Colonic mucosa (tissue), 4 donors: ENCODE measurements at regions not wholly inside any gene's neighbourhood (a gene's known extent, or its start where the extent isn't known, plus 50 kb on each side); places are given as distances from the start of the nearest gene placed in this dataset.

Experiments used
- DNase-seq: peaks from one replicate; pipeline ENCODE4 v3.0.0-alpha.2; 2020
- H3K27ac ChIP-seq: fragments of 200-600 bp; one replicate; pipeline ENCODE4 v1.8.0; 2021
- H3K27me3 ChIP-seq: fragments of 200-600 bp; one replicate; pipeline ENCODE4 v1.8.0; 2021
- H3K36me3 ChIP-seq: fragments of 200-600 bp; one replicate; pipeline ENCODE4 v1.8.0; 2021
- H3K4me1 ChIP-seq: fragments of 200-600 bp; one replicate; pipeline ENCODE4 v1.8.0; 2021; ENCODE audit warnings: mild to moderate bottlenecking
- H3K4me3 ChIP-seq: fragments of 200-600 bp; one replicate; pipeline ENCODE4 v1.8.0; 2021
- H3K9ac ChIP-seq, 2 donors: one replicate each; pipeline ENCODE4 v1.7.0; 2013; ENCODE audit warnings: control low read depth in 2 of 2, low read depth in 2 of 2, low read length in 2 of 2
- H3K9me3 ChIP-seq: fragments of 200-600 bp; one replicate; pipeline ENCODE4 v1.8.0; 2021
- intact Hi-C: fragments of 100-400 bp; cut with DNase I; formaldehyde crosslinking; loops from one replicate; pipeline ENCODE4 v1.14.1; 2022
- TF ChIP-seq, protein P1 (sequence below): fragments of 200-600 bp; IDR thresholded peaks from one replicate; pipeline ENCODE4 v1.8.0; 2022; ENCODE audit warnings: antibody characterized with exemption, mild to moderate bottlenecking
- donor health status: healthy.
- donor health status: DM: no; HTN: no; CAD: no.
- donor health status: DM: no; HTN: no; CAD: no.

DNA sequence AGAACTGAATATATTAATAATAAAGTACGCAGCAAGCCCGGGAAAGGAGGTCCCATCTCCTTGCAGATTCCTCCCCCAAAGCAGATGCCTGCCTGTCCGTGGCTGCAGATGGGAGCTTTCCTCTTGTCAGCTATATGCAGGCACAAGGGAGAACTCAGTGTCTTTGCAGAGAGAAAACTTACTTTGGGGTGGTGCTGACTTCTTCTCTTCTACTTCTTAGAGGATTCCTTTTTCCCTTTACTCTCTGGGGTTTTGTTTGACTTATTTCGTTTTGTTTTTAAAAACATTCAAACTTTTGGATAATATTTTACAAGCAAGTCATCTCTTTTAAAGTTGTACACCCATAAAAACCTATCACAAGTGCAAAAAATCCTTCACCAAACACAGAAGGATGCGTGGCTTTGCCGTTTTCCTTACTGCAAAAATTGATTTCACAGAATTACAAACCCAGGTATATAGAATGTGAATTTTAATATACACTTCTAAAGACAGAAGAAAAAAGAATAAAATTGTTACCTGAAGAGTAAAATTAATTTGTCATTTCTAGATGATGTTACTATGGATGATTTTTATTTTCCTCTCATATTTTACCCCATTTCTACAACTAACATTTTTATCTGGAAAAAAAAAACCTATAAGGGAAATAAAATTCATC lies 65.3 kb upstream of the IGF1R start:
- Histone ChIP-seq H3K27me3 (peaks cover 5% of the 10 kb centered on the region), H3K27ac (no peak overlapping the region), H3K36me3 (no peaks in the 10 kb centered on the region), H3K9ac (no peak overlapping the region), H3K4me3 (no peak overlapping the region), H3K4me1 (no peaks in the 10 kb centered on the region), H3K9me3 (no peaks in the 10 kb centered on the region)
- TF ChIP-seq, protein P1, sequence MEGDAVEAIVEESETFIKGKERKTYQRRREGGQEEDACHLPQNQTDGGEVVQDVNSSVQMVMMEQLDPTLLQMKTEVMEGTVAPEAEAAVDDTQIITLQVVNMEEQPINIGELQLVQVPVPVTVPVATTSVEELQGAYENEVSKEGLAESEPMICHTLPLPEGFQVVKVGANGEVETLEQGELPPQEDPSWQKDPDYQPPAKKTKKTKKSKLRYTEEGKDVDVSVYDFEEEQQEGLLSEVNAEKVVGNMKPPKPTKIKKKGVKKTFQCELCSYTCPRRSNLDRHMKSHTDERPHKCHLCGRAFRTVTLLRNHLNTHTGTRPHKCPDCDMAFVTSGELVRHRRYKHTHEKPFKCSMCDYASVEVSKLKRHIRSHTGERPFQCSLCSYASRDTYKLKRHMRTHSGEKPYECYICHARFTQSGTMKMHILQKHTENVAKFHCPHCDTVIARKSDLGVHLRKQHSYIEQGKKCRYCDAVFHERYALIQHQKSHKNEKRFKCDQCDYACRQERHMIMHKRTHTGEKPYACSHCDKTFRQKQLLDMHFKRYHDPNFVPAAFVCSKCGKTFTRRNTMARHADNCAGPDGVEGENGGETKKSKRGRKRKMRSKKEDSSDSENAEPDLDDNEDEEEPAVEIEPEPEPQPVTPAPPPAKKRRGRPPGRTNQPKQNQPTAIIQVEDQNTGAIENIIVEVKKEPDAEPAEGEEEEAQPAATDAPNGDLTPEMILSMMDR = no peak
- DNase-seq = no peak
- intact Hi-C loops = no loop called here

DNA sequence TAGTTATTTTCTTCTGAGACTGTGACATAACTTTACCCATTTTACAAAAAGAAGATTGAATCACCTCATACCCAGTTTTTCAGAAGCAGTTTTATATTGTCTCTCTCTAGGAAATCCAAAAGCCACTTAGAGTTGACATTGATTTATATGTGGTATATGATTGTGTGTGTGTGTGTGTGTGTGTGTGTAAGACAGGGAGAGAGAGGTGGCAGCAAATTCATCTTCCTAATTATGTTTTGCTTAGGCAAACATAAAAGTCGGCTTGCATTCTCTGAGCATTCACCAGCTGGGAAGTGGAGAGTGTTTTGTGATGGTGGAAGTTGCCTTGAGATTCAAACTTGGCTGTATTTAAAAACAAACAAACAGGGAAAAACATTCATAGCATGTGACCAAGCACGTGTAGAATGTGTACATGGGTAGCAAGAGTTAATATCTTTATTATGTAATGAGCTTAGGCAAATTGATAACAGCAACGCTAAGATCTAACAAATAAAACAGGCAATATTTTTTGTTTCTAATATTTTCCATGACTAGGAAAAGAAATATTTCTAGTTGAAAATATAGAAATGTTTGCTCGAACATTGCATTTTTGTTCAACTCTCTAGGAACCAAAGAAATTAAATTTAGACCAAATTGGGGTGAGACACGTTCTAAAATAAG lies 64.4 kb upstream of the IGF1R start:
- TF ChIP-seq, protein P1 = no peak
- DNase-seq = no peak
- Histone ChIP-seq H3K4me3 (no peak overlapping the region), H3K36me3 (no peaks in the 10 kb centered on the region), H3K9me3 (no peaks in the 10 kb centered on the region), H3K9ac (no peak overlapping the region), H3K4me1 (no peaks in the 10 kb centered on the region), H3K27me3 (peaks cover 5% of the 10 kb centered on the region), H3K27ac (no peak overlapping the region)
- intact Hi-C loops = no loop called here

DNA sequence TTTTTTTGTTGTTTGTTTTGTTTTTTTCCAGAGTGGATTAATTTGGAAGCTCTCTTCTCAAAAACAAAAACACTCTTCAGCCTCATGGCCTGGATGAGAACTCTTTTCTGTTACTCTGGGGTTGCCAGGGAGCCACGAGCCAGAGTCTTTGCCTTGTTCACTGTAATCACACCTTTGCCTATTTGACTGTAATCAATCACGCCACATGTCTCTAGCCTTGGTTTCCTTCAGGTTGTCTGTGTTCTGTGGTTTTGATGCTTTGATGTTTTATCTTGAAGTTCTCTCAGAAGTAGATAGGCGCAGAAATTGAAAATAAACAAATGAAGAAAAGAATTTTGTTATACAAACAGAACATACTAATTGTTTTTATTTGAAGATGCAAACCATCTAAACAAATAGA lies 62.3 kb upstream of the IGF1R start:
- no peak overlapping the region for H3K4me3 ChIP-seq
- TF ChIP-seq, protein P1 = no peak
- H3K27me3 ChIP-seq = peaks cover 5% of the 10 kb centered on the region
- no peaks in the 10 kb centered on the region for H3K4me1 ChIP-seq
- no peak overlapping the region for H3K27ac ChIP-seq
- no peaks in the 10 kb centered on the region for H3K36me3 ChIP-seq
- no peak overlapping the region for H3K9ac ChIP-seq
- intact Hi-C loops = no loop called here
- no peaks in the 10 kb centered on the region for H3K9me3 ChIP-seq
- DNase-seq = no peak

DNA sequence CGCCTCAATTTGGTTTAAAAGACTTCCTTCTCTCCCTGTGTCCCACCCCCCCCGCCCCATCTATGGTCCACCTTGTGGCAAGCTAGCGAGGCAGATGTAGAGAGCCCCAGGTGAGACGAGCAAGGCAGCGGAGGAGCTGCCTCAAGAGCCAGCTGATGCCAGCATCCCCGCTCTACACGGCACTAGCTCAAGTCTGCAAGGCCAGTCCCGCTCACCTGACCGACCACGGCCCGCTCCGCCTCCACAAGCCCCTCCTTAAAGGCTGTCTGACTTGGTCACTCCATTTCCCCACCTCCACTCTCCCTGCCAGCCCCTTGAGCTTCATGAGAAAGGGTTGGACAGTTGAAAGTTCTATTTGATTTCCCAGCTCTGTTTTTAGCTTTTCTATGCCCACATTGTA lies 56.2 kb upstream of the IGF1R start:
- Histone ChIP-seq H3K4me1 (no peaks in the 10 kb centered on the region), H3K36me3 (no peaks in the 10 kb centered on the region), H3K27ac (no peak overlapping the region), H3K4me3 (no peak overlapping the region), H3K9ac (no peak overlapping the region), H3K27me3 (no peaks in the 10 kb centered on the region), H3K9me3 (no peaks in the 10 kb centered on the region)
- TF ChIP-seq, protein P1 = no peak
- DNase-seq = no peak
- intact Hi-C loops = no loop called here

DNA sequence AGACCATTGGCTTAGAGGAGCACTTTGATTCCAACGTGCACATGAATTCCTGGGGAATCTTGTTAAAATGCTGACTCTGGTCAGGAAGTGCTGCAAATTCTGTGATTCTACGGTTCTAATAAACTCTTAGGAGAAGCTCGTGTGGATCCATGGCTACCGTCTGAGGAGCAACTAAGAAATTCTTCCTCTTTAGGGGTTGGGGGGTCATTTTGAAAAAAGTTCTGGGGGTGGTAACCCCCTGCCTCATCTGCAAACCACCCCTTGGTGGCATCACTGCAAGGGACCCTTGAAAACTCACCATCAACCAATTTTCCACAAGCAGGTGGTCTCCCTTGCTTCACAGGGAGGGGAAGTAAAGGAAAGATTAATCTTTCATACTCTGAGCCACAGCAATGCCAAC lies 52.2 kb upstream of the IGF1R start:
- H3K27ac ChIP-seq = no peak overlapping the region
- TF ChIP-seq, protein P1 = no peak
- no peaks in the 10 kb centered on the region for H3K9me3 ChIP-seq
- no peaks in the 10 kb centered on the region for H3K4me1 ChIP-seq
- intact Hi-C loops = no loop called here
- no peak for DNase-seq
- no peak overlapping the region for H3K4me3 ChIP-seq
- H3K36me3 ChIP-seq = no peaks in the 10 kb centered on the region
- H3K9ac ChIP-seq = no peak overlapping the region
- no peaks in the 10 kb centered on the region for H3K27me3 ChIP-seq
